Sigmoid colon (tissue), 6 donors: ENCODE measurements at regions not wholly inside any gene's neighbourhood (a gene's known extent, or its start where the extent isn't known, plus 50 kb on each side); places are given as distances from the start of the nearest gene placed in this dataset.
"Not testable (repeated sequence)": the region's sequence is repeated elsewhere in the genome, so short reads cannot be mapped to it uniquely, and the experiment has no call there.

Experiments used
- DNase-seq: peaks from one replicate; pipeline ENCODE4 v3.0.0-alpha.2; 2019
- H3K27ac ChIP-seq, 4 donors: fragments of 200-600 bp; sonication (generic); one replicate each; pipeline ENCODE4 v1.5.1; 2016 to 2019; ENCODE audit warnings: mild to moderate bottlenecking in 1 of 4
- H3K27me3 ChIP-seq, 3 donors: fragments of 200-600 bp; sonication (generic); one replicate each; pipeline ENCODE4 v1.5.1; 2019; ENCODE audit warnings: mild to moderate bottlenecking in 1 of 3
- H3K36me3 ChIP-seq, 4 donors: fragments of 200-600 bp; sonication (generic); one replicate each; pipeline ENCODE4 v1.5.1; 2016 to 2019
- H3K4me1 ChIP-seq, 4 donors: fragments of 200-600 bp; sonication (generic); one replicate each; pipeline ENCODE4 v1.5.1; 2017 to 2019
- H3K4me3 ChIP-seq, 4 donors: fragments of 200-600 bp; sonication (generic); one replicate each; pipeline ENCODE4 v1.5.1; 2017 to 2019; ENCODE audit warnings: mild to moderate bottlenecking in 2 of 4, moderate library complexity in 1 of 4
- H3K9me3 ChIP-seq, 4 donors: fragments of 200-600 bp in 3 of 4; sonication (generic) in 3 of 4; one replicate each; pipeline versions ENCODE4 v1.5.1 to v1.6.1; 2013 to 2019
- CTCF ChIP-seq, 4 experiments: fragments of 450-650 bp in 3 of 4; fragments of 200-600 bp in 1 of 4; IDR thresholded peaks; one replicate each; pipeline ENCODE4 v1.5.1; 2016 to 2019; ENCODE audit warnings: antibody characterized with exemption in 4 of 4, mild to moderate bottlenecking in 3 of 4, moderate library complexity in 2 of 4
- EP300 ChIP-seq, 4 donors: sonication (generic); formaldehyde crosslinking; IDR thresholded peaks; one replicate each; pipeline ENCODE4 v1.6.1; 2017; ENCODE audit warnings: antibody characterized with exemption in 4 of 4
- POLR2A ChIP-seq, 2 donors: fragments of 450-650 bp; IDR thresholded peaks; one replicate each; pipeline ENCODE4 v1.6.1; 2016; ENCODE audit warnings: antibody characterized with exemption in 2 of 2, mild to moderate bottlenecking in 2 of 2, moderate library complexity in 2 of 2
- POLR2AphosphoS5 ChIP-seq, 4 donors: sonication (generic); formaldehyde crosslinking; IDR thresholded peaks; one replicate each; pipeline ENCODE4 v1.6.1; 2017; ENCODE audit warnings: antibody characterized with exemption in 4 of 4
- WGBS, 2 donors: extraction: QIAGEN DNeasy Blood & Tissue Kit; methylation state at CpG; one replicate each; pipeline ENCODE4 v1.1.7; 2013; 5-methylcytosine and 5-hydroxymethylcytosine counted together
- intact Hi-C: fragments of 100-400 bp; cut with DNase I; formaldehyde crosslinking; loops from one replicate; pipeline ENCODE4 v1.15.1; 2023
- donor health status: healthy with polysubstance abuse.
- donor health status: healthy.

GRCh38 chr1:30085811-30086770 is 637.3 kb downstream of the MATN1 start:
- DNase-seq: peak; percentile 71
- no peak overlapping the region for H3K27ac ChIP-seq
- intact Hi-C loops: loop anchor here (5.0 kb wide), 1 partner anchor 849 kb away; the partner anchor contains the start of gene PTPRU
- TF ChIP-seq EP300 (IDR thresholded peaks at IDR 0.05): no peak
- TF ChIP-seq CTCF (IDR thresholded peaks at IDR 0.05): peak in 3 of 4 experiments; percentile 31 to 75 (median 65)
- H3K36me3 ChIP-seq: no peaks in the 10 kb centered on the region
- H3K4me3 ChIP-seq: peak overlapping the region in 2 of 4 donors; percentile 17 to 31
- peaks cover 2 to 34% (median 31%) of the 10 kb centered on the region in 4 donors for H3K4me1 ChIP-seq
- 25% methylated on average over 45 of the region's 45 CpGs for WGBS, 2 donors
- no peaks in the 10 kb centered on the region for H3K9me3 ChIP-seq
- H3K27me3 ChIP-seq: peaks cover 0 to 6% (median 6%) of the 10 kb centered on the region in 3 donors

- intact Hi-C loops: loop anchor here (5.0 kb wide), 1 partner anchor 848 kb away; the partner anchor contains the start of gene PTPRU
- peak overlapping the region in 1 of 4 donors; percentile 62 for H3K27ac ChIP-seq
- DNase-seq: no peak
Measured at GRCh38 chr1:30084909-30085571, 638.3 kb downstream of the MATN1 start.

GRCh38 chr1:30083800-30084464 is 639.5 kb downstream of the MATN1 start:
- 23 to 43% methylated on average over 11 of the region's 11 CpGs for WGBS, 2 donors
- no peak overlapping the region for H3K4me3 ChIP-seq
- no peak for DNase-seq
- intact Hi-C loops: no loop called here
- H3K9me3 ChIP-seq: no peaks in the 10 kb centered on the region
- no peak for TF ChIP-seq POLR2A (IDR thresholded peaks at IDR 0.05)
- no peak for TF ChIP-seq POLR2AphosphoS5 (IDR thresholded peaks at IDR 0.05)
- TF ChIP-seq CTCF (IDR thresholded peaks at IDR 0.05): no peak
- TF ChIP-seq EP300 (IDR thresholded peaks at IDR 0.05): no peak
- H3K27me3 ChIP-seq: peaks cover 0 to 6% (median 0%) of the 10 kb centered on the region in 3 donors
- H3K27ac ChIP-seq: peak overlapping the region; percentile 18 to 62 (median 47)
- no peaks in the 10 kb centered on the region for H3K36me3 ChIP-seq
- peaks cover 2 to 34% (median 30%) of the 10 kb centered on the region in 4 donors for H3K4me1 ChIP-seq

More at GRCh38 chr1:30084909-30085571, 638.3 kb downstream of the MATN1 start:
- 80 to 82% methylated on average over 12 of the region's 12 CpGs for WGBS, 2 donors
- Histone ChIP-seq H3K9me3 (no peaks in the 10 kb centered on the region), H3K36me3 (no peaks in the 10 kb centered on the region), H3K4me3 (no peak overlapping the region), H3K4me1 (peaks cover 2 to 34% (median 31%) of the 10 kb centered on the region in 4 donors), H3K27me3 (peaks cover 0 to 6% (median 6%) of the 10 kb centered on the region in 3 donors)
- no peak for TF ChIP-seq CTCF (IDR thresholded peaks at IDR 0.05)
- no peak for TF ChIP-seq POLR2AphosphoS5 (IDR thresholded peaks at IDR 0.05)
- TF ChIP-seq POLR2A (IDR thresholded peaks at IDR 0.05): no peak
- no peak for TF ChIP-seq EP300 (IDR thresholded peaks at IDR 0.05)

GRCh38 chr1:30081379-30082102 is 641.8 kb downstream of the MATN1 start:
- no peak overlapping the region for H3K4me3 ChIP-seq
- 81 to 84% methylated on average over 6 of the region's 6 CpGs for WGBS, 2 donors
- no peak overlapping the region for H3K27ac ChIP-seq
- DNase-seq: no peak
- H3K4me1 ChIP-seq: peaks cover 2 to 34% (median 29%) of the 10 kb centered on the region in 4 donors
- intact Hi-C loops: no loop called here
- H3K9me3 ChIP-seq: no peaks in the 10 kb centered on the region
- H3K36me3 ChIP-seq: no peaks in the 10 kb centered on the region
- TF ChIP-seq EP300 (IDR thresholded peaks at IDR 0.05): no peak
- no peak for TF ChIP-seq POLR2AphosphoS5 (IDR thresholded peaks at IDR 0.05)
- TF ChIP-seq CTCF (IDR thresholded peaks at IDR 0.05): no peak
- no peak for TF ChIP-seq POLR2A (IDR thresholded peaks at IDR 0.05)
- H3K27me3 ChIP-seq: peaks cover 0 to 6% (median 0%) of the 10 kb centered on the region in 3 donors

GRCh38 chr1:30075916-30076315 is 647.5 kb downstream of the MATN1 start:
- H3K4me3 ChIP-seq, H3K27ac ChIP-seq, H3K9me3 ChIP-seq, intact Hi-C loops, H3K4me1 ChIP-seq, DNase-seq, H3K27me3 ChIP-seq, H3K36me3 ChIP-seq: not testable (repeated sequence)
